H1 (cell line): ENCODE measurements at regions not wholly inside any gene's neighbourhood (a gene's known extent, or its start where the extent isn't known, plus 50 kb on each side); places are given as distances from the start of the nearest gene placed in this dataset.

Source experiments
- CTCF ChIA-PET: fragments of 300-600 bp; sonication (Branson Sonifier 250); formaldehyde crosslinking; loops from one replicate; lab custom pipeline; 2021; ENCODE audit not compliant: partially characterized antibody; lab: Charles Lee
- POLR2A ChIA-PET: fragments of 300-600 bp; sonication (Branson Sonifier 250); formaldehyde crosslinking; loops from one replicate; lab custom pipeline; 2021; ENCODE audit warnings: inconsistent platforms; ENCODE audit not compliant: partially characterized antibody; lab: Charles Lee
- DNase-seq, 2 experiments: peaks; one replicate each; pipeline versions ENCODE4 v3.0.0 to v3.0.0-alpha.2; 2010 to 2022; ENCODE audit warnings: low spot score in 2 of 2, low read depth in 1 of 2, mixed read lengths in 1 of 2
- FAIRE-seq: peaks from 2 replicates; lab custom pipeline; 2011; peaks lifted over from hg19 to GRCh38; lab: Jason Lieb, UNC
- H2AFZ ChIP-seq: 2 replicates; pipeline ENCODE4 v1.8.1; 2012; ENCODE audit warnings: low read length, inconsistent platforms
- H2AK5ac ChIP-seq: 2 replicates; pipeline ENCODE4 v1.6.1; 2013; ENCODE audit warnings: low read depth, low read length
- H2BK120ac ChIP-seq: replicated peaks from 2 replicates; pipeline ENCODE3; 2013; ENCODE audit warnings: low read depth, low read length, inconsistent platforms
- H2BK12ac ChIP-seq: 2 replicates; pipeline ENCODE4 v1.6.1; 2013; ENCODE audit warnings: low read depth, low read length
- H2BK15ac ChIP-seq: 2 replicates; pipeline ENCODE4 v1.6.1; 2013; ENCODE audit warnings: low read length
- H2BK20ac ChIP-seq: 2 replicates; pipeline ENCODE4 v1.6.1; 2013; ENCODE audit warnings: low read length
- H2BK5ac ChIP-seq: 2 replicates; pipeline ENCODE4 v1.6.1; 2013; ENCODE audit warnings: low read depth, low read length
- H3K14ac ChIP-seq: 2 replicates; pipeline ENCODE4 v1.6.1; 2013; ENCODE audit warnings: inconsistent platforms; ENCODE audit not compliant: insufficient read length
- H3K18ac ChIP-seq: 2 replicates; pipeline ENCODE4 v1.6.1; 2013; ENCODE audit warnings: low read length; ENCODE audit errors: extremely low read depth
- H3K23ac ChIP-seq: 2 replicates; pipeline ENCODE4 v1.6.1; 2013; ENCODE audit warnings: inconsistent platforms; ENCODE audit not compliant: insufficient read length
- H3K23me2 ChIP-seq: 2 replicates; pipeline ENCODE4 v1.6.1; 2013; ENCODE audit warnings: low read depth, low read length
- H3K27ac ChIP-seq: 2 replicates; pipeline ENCODE4 v1.6.1; 2011; ENCODE audit warnings: low read depth, low read length, inconsistent platforms
- H3K27me3 ChIP-seq, 4 experiments: replicated peaks in 1 of 4; 1 replicate in 1 of 4; 2 replicates in 3 of 4; pipeline versions ENCODE4 v1.6.1 to v1.8.1; 2011 to 2013; ENCODE audit warnings: low read length in 3 of 4, mild to moderate bottlenecking in 3 of 4, inconsistent platforms in 2 of 4, mixed read lengths in 2 of 4, moderate library complexity in 1 of 4; ENCODE audit not compliant: control insufficient read depth in 3 of 4, insufficient read depth in 3 of 4; ENCODE audit errors: extremely low read depth in 1 of 4
- H3K36me3 ChIP-seq, 4 experiments: 2 replicates each; pipeline versions ENCODE4 v1.6.1 to v1.8.1; 2011 to 2013; ENCODE audit warnings: mild to moderate bottlenecking in 4 of 4, low read length in 3 of 4, moderate library complexity in 2 of 4, control low read depth in 1 of 4, inconsistent platforms in 1 of 4; ENCODE audit not compliant: insufficient read depth in 4 of 4, control insufficient read depth in 2 of 4
- H3K4ac ChIP-seq: replicated peaks from 2 replicates; pipeline ENCODE3; 2013; ENCODE audit warnings: low read length, low read depth, mixed read lengths, inconsistent platforms; ENCODE audit not compliant: insufficient read length
- H3K4me1 ChIP-seq, 4 experiments: replicated peaks in 1 of 4; 1 replicate in 1 of 4; 2 replicates in 3 of 4; pipeline versions ENCODE4 v1.6.1 to v1.8.1; 2011 to 2013; ENCODE audit warnings: low read length in 3 of 4, inconsistent platforms in 2 of 4, mixed read lengths in 1 of 4; ENCODE audit not compliant: insufficient read depth in 4 of 4, control insufficient read depth in 3 of 4
- H3K4me2 ChIP-seq, 2 experiments: 2 replicates each; pipeline versions ENCODE4 v1.6.1 to v1.8.1; 2011 to 2013; ENCODE audit warnings: low read depth in 2 of 2, low read length in 2 of 2, control low read depth in 1 of 2, inconsistent platforms in 1 of 2, mild to moderate bottlenecking in 1 of 2; ENCODE audit not compliant: insufficient read depth in 1 of 2
- H3K4me3 ChIP-seq, 4 experiments: fragments of 200-600, 300-600 bp in 1 of 4; sonication (generic), shearing (Covaris generic), sonication (Bioruptor Twin) in 1 of 4; 2 replicates each; pipeline versions ENCODE4 v1.5.1 to v1.8.1; 2011 to 2016; ENCODE audit warnings: low read length in 4 of 4, low read depth in 3 of 4, control low read depth in 2 of 4, inconsistent platforms in 2 of 4, mild to moderate bottlenecking in 2 of 4, mixed read lengths in 1 of 4, moderate library complexity in 1 of 4; ENCODE audit not compliant: insufficient read depth in 2 of 4; ENCODE audit errors: extremely low read depth in 1 of 4
- H3K56ac ChIP-seq: replicated peaks from 2 replicates; pipeline ENCODE3; 2013; ENCODE audit warnings: low read depth, mild to moderate bottlenecking, mixed read lengths, low read length, inconsistent platforms; ENCODE audit not compliant: insufficient read length
- H3K79me1 ChIP-seq: 2 replicates; pipeline ENCODE4 v1.6.1; 2013; ENCODE audit warnings: low read depth, low read length, control low read depth
- H3K79me2 ChIP-seq, 2 experiments: 2 replicates each; pipeline versions ENCODE4 v1.6.1 to v1.8.1; 2012 to 2013; ENCODE audit warnings: low read length in 2 of 2, mild to moderate bottlenecking in 2 of 2, inconsistent platforms in 1 of 2; ENCODE audit not compliant: insufficient read depth in 2 of 2, control insufficient read depth in 1 of 2
- H3K9ac ChIP-seq, 4 experiments: replicated peaks in 1 of 4; 1 replicate in 1 of 4; 2 replicates in 3 of 4; pipeline versions ENCODE4 v1.6.1 to v1.8.1; 2011 to 2013; ENCODE audit warnings: low read depth in 3 of 4, low read length in 3 of 4, control low read depth in 2 of 4, mild to moderate bottlenecking in 2 of 4, moderate library complexity in 2 of 4, inconsistent platforms in 1 of 4; ENCODE audit errors: extremely low read depth in 1 of 4
- H3K9me3 ChIP-seq, 2 experiments: 2 replicates each; pipeline versions ENCODE4 v1.6.1 to v1.8.1; 2012 to 2013; ENCODE audit warnings: mild to moderate bottlenecking in 2 of 2, moderate library complexity in 2 of 2, control low read depth in 1 of 2, inconsistent platforms in 1 of 2, low read depth in 1 of 2, low read length in 1 of 2, mixed read lengths in 1 of 2; ENCODE audit not compliant: insufficient read depth in 2 of 2
- H4K20me1 ChIP-seq, 2 experiments: replicated peaks in 1 of 2; 2 replicates each; pipeline versions ENCODE3 to v1.8.1; 2011 to 2013; ENCODE audit warnings: inconsistent platforms in 2 of 2, low read length in 2 of 2, mild to moderate bottlenecking in 1 of 2; ENCODE audit not compliant: insufficient read depth in 2 of 2, control insufficient read depth in 1 of 2
- H4K5ac ChIP-seq: 2 replicates; pipeline ENCODE4 v1.6.1; 2013; ENCODE audit warnings: low read length, low read depth, mixed read lengths, inconsistent platforms; ENCODE audit not compliant: insufficient read length
- H4K8ac ChIP-seq: 2 replicates; pipeline ENCODE4 v1.8.0; 2013; ENCODE audit warnings: mild to moderate bottlenecking, moderate library complexity, low read length, inconsistent platforms; ENCODE audit not compliant: insufficient read depth; ENCODE audit errors: extremely low read depth
- H4K91ac ChIP-seq: replicated peaks from 2 replicates; pipeline ENCODE3; 2013; ENCODE audit warnings: low read length, mixed read lengths, inconsistent platforms; ENCODE audit not compliant: insufficient read length
- ASH2L ChIP-seq: fragments of 200-600, 300-600 bp; sonication (generic); IDR thresholded peaks from one replicate; pipeline ENCODE4 v1.7.1; 2017; ENCODE audit warnings: low read length
- BACH1 ChIP-seq: IDR thresholded peaks from 2 replicates; pipeline ENCODE4 v1.6.1; 2012; ENCODE audit warnings: low read length, improper control_type of control experiment
- BCL11A ChIP-seq, 2 experiments: IDR thresholded peaks; one replicate each; pipeline ENCODE4 v1.6.1; 2011; ENCODE audit warnings: low read depth in 2 of 2, low read length in 2 of 2, mild to moderate bottlenecking in 2 of 2
- BRCA1 ChIP-seq: IDR thresholded peaks from 2 replicates; pipeline ENCODE4 v1.6.1; 2012; ENCODE audit warnings: low read depth, low read length, improper control_type of control experiment
- GABPA ChIP-seq: IDR thresholded peaks from 2 replicates; pipeline ENCODE4 v1.6.1; 2011; ENCODE audit warnings: mild to moderate bottlenecking, low read length, moderate library complexity, borderline replicate concordance; ENCODE audit not compliant: insufficient read depth
- GTF2F1 ChIP-seq: IDR thresholded peaks from 2 replicates; pipeline ENCODE4 v1.6.1; 2012; ENCODE audit warnings: low read depth, low read length, improper control_type of control experiment, borderline replicate concordance
- JUN ChIP-seq: IDR thresholded peaks from 2 replicates; pipeline ENCODE4 v1.6.1; 2011; ENCODE audit warnings: low read depth, mild to moderate bottlenecking, improper control_type of control experiment, low read length
- NANOG ChIP-seq: IDR thresholded peaks from 2 replicates; pipeline ENCODE4 v1.6.1; 2011; ENCODE audit warnings: low read length, low read depth, mild to moderate bottlenecking, inconsistent platforms; ENCODE audit not compliant: insufficient read depth, poor library complexity, severe bottlenecking
- SUZ12 ChIP-seq: fragments of 200-600 bp; sonication (generic); IDR thresholded peaks from 2 replicates; pipeline ENCODE4 v1.6.1; 2012; ENCODE audit warnings: mild to moderate bottlenecking, inconsistent platforms, low read length, moderate library complexity, mixed read lengths
- TBP ChIP-seq: IDR thresholded peaks from 2 replicates; pipeline ENCODE4 v1.6.1; 2011; ENCODE audit warnings: low read depth, low read length, improper control_type of control experiment
- WGBS, 2 experiments: shearing (Covaris generic) in 1 of 2; methylation state at CpG; one replicate each; pipeline versions ENCODE4 v1.1.6 to v1.1.7; 2013 to 2015; ENCODE audit warnings: low lambda C conversion rate in 2 of 2, mixed read lengths in 2 of 2, inconsistent platforms in 1 of 2, low coverage in 1 of 2, missing lambda C conversion rate in 1 of 2; ENCODE audit not compliant: insufficient replicate concordance in 2 of 2, insufficient coverage in 1 of 2, insufficient read length in 1 of 2; ENCODE audit errors: extremely low coverage in 1 of 2, missing lambda C conversion rate in 1 of 2; 5-methylcytosine and 5-hydroxymethylcytosine counted together
- TF ChIP-seq, protein P1 (sequence below): IDR thresholded peaks from 2 replicates; pipeline ENCODE4 v1.6.1; 2012; ENCODE audit warnings: inconsistent platforms
- TF ChIP-seq, protein P2 (sequence below): IDR thresholded peaks from 2 replicates; pipeline ENCODE4 v1.6.1; 2011; ENCODE audit warnings: low read depth, mild to moderate bottlenecking, low read length; ENCODE audit not compliant: insufficient read depth

DNA sequence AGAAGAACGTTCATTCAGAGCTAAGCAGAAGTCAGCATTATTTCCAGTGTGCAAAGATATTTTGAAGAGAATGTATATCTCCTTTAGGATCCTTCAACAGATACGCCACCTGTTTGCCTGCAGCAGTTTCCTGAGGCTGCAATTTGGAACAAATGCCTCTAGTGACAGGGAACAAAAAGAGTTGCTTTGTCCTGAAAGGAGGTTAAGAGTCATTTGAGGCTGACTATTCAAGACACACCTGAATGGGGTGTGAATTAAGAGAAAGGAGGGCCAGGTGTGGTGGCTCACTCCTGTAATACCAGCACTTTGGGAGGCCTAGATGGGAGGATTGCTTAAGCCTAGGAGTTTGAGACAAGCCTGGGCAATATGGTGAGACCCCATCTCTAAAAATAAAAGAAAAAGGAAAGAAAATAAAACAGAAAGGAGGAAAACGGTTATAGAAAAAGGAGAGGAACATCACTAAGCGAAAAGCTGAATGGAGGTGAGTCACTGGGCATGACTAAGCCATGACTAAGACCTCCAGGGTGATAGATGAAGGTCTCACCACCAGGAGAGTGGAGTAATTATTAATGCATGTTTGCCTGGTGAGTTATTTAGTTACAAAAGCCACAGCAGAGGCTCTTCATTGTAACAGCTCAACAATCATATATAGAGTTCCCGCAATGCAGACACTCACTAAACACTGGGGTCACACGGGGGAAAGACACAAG lies 255.2 kb upstream of the TNC start:
- no peak overlapping the region for H3K27ac ChIP-seq
- TF ChIP-seq, protein P1, sequence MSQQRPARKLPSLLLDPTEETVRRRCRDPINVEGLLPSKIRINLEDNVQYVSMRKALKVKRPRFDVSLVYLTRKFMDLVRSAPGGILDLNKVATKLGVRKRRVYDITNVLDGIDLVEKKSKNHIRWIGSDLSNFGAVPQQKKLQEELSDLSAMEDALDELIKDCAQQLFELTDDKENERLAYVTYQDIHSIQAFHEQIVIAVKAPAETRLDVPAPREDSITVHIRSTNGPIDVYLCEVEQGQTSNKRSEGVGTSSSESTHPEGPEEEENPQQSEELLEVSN: no peak
- TF ChIP-seq, protein P2, sequence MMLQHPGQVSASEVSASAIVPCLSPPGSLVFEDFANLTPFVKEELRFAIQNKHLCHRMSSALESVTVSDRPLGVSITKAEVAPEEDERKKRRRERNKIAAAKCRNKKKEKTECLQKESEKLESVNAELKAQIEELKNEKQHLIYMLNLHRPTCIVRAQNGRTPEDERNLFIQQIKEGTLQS: no peak
- TF ChIP-seq JUN: no peak
- no peak for TF ChIP-seq ASH2L
- no peak for TF ChIP-seq GTF2F1
- TF ChIP-seq NANOG: no peak
- no peak for TF ChIP-seq BACH1
- TF ChIP-seq GABPA: no peak
- TF ChIP-seq SUZ12: no peak
- TF ChIP-seq TBP: no peak
- TF ChIP-seq BCL11A (IDR thresholded peaks at IDR 0.05; ENCODE audit: low read depth in 2 of 2, low read length in 2 of 2): no peak
- TF ChIP-seq BRCA1: no peak

More for the DNA sequence above, 255.2 kb upstream of the TNC start:
- Histone ChIP-seq H3K4me3 (no peak overlapping the region), H2BK20ac (no peak overlapping the region), H2BK5ac (no peak overlapping the region), H2BK12ac (no peak overlapping the region), H3K9me3 (no peaks in the 10 kb centered on the region), H3K79me1 (no peaks in the 10 kb centered on the region), H3K9ac (no peak overlapping the region), H2BK15ac (no peak overlapping the region), H3K36me3 (no peaks in the 10 kb centered on the region), H2BK120ac (no peak overlapping the region), H3K4ac (no peak overlapping the region), H2AFZ (no peak overlapping the region), H4K91ac (no peak overlapping the region), H3K56ac (no peak overlapping the region), H3K23me2 (no peaks in the 10 kb centered on the region; the same call in 1 of the 2 replicates), H3K4me1 (no peaks in the 10 kb centered on the region), H4K5ac (no peak overlapping the region), H4K20me1 (no peaks in the 10 kb centered on the region), H2AK5ac (no peak overlapping the region), H3K27me3 (no peaks in the 10 kb centered on the region), H3K23ac (no peak overlapping the region), H3K14ac (no peak overlapping the region), H3K79me2 (no peaks in the 10 kb centered on the region), H3K18ac (no peak overlapping the region), H4K8ac (no peak overlapping the region), H3K4me2 (no peak overlapping the region)
- POLR2A ChIA-PET: no interaction called here
- CTCF ChIA-PET: interaction anchor here (0.7 to 1.2 kb wide), 2 partner anchors 8 to 58 kb away, joined by 4 read pairs; no protein-coding TSS in a partner anchor
- WGBS, 2 experiments: 87% methylated on average over 6 of the region's 6 CpGs; no CpG with 5 or more reads in 1 of the 2 experiments
- DNase-seq (no peak), FAIRE-seq (no peak)
